SK-N-SH treated with all-trans-retinoic acid at 6 μM for 48 hours (cell line): ENCODE measurements at regions not wholly inside any gene's neighbourhood (a gene's known extent, or its start where the extent isn't known, plus 50 kb on each side); places are given as distances from the start of the nearest gene placed in this dataset.

ENCODE experiments used
- ATAC-seq: fragments of 200-7000 bp; cut with Tn5 transposase; 3 replicates; pipeline ENCODE4 v1.9.1; 2020; ENCODE audit warnings: mild to moderate bottlenecking, moderate library complexity
- ARNTL ChIP-seq: fragments of 450-650 bp; formaldehyde crosslinking; IDR thresholded peaks from 2 replicates; pipeline ENCODE4 v1.5.0; 2020; ENCODE audit warnings: low read depth, mild to moderate bottlenecking, moderate library complexity, borderline replicate concordance
- BACH2 ChIP-seq: fragments of 250-450 bp; sonication (Bioruptor Pico); IDR thresholded peaks from 2 replicates; pipeline ENCODE4 v1.9.0; 2021; ENCODE audit warnings: mild to moderate bottlenecking, borderline replicate concordance
- CSDC2 ChIP-seq: fragments of 250-450 bp; sonication (Bioruptor Pico); IDR thresholded peaks from 2 replicates; pipeline ENCODE4 v1.5.0; 2020; ENCODE audit warnings: mild to moderate bottlenecking, moderate library complexity
- ESRRG ChIP-seq: fragments of 250-450 bp; sonication (Bioruptor Pico); IDR thresholded peaks from 2 replicates; pipeline ENCODE4 v1.6.1; 2021; ENCODE audit warnings: mild to moderate bottlenecking
- GLIS3 ChIP-seq: fragments of 250-450 bp; sonication (Bioruptor Pico); IDR thresholded peaks from 2 replicates; pipeline ENCODE4 v1.5.0; 2020; ENCODE audit warnings: mild to moderate bottlenecking, moderate library complexity
- ISL1 ChIP-seq: fragments of 250-450 bp; sonication (Bioruptor Pico); IDR thresholded peaks from 2 replicates; pipeline ENCODE4 v2.1.2; 2022; ENCODE audit warnings: mild to moderate bottlenecking, moderate library complexity
- OSR1 ChIP-seq: fragments of 250-450 bp; sonication (Bioruptor Pico); IDR thresholded peaks from 2 replicates; pipeline ENCODE4 v1.8.0; 2022; ENCODE audit warnings: moderate library complexity, mild to moderate bottlenecking, inconsistent platforms
- PPARA ChIP-seq: fragments of 250-450 bp; sonication (Bioruptor Pico); IDR thresholded peaks from 2 replicates; pipeline ENCODE4 v1.5.0; 2020; ENCODE audit warnings: mild to moderate bottlenecking, borderline replicate concordance
- SNAI2 ChIP-seq: fragments of 250-450 bp; sonication (Bioruptor Pico); IDR thresholded peaks from 2 replicates; pipeline ENCODE4 v1.5.0; 2020; ENCODE audit warnings: mild to moderate bottlenecking, moderate library complexity
- TCF4 ChIP-seq: fragments of 250-450 bp; sonication (Bioruptor Pico); IDR thresholded peaks from 2 replicates; pipeline ENCODE4 v1.8.0; 2021; ENCODE audit warnings: mild to moderate bottlenecking, moderate library complexity, borderline replicate concordance
- TOX ChIP-seq: fragments of 250-450 bp; sonication (Bioruptor Pico); IDR thresholded peaks from 2 replicates; pipeline ENCODE4 v1.8.0; 2021; ENCODE audit warnings: mild to moderate bottlenecking, moderate library complexity, borderline replicate concordance
- ZFP3 ChIP-seq: fragments of 250-450 bp; sonication (Bioruptor Pico); IDR thresholded peaks from 2 replicates; pipeline ENCODE4 v1.5.0; 2020; ENCODE audit warnings: mild to moderate bottlenecking, moderate library complexity
- ZFP30 ChIP-seq: fragments of 450-650 bp; formaldehyde crosslinking; IDR thresholded peaks from 2 replicates; pipeline ENCODE4 v1.5.0; 2022; ENCODE audit warnings: mild to moderate bottlenecking, moderate library complexity
- ZNF565 ChIP-seq: fragments of 450-650 bp; formaldehyde crosslinking; conservative IDR thresholded peaks from 2 replicates; pipeline ENCODE4 v1.5.0; 2020; ENCODE audit warnings: low read depth, mild to moderate bottlenecking, moderate library complexity
- ZNF70 ChIP-seq: fragments of 450-650 bp; formaldehyde crosslinking; IDR thresholded peaks from 2 replicates; pipeline ENCODE4 v1.5.0; 2020; ENCODE audit warnings: mild to moderate bottlenecking, moderate library complexity
- ZNF8 ChIP-seq: fragments of 450-650 bp; formaldehyde crosslinking; IDR thresholded peaks from 2 replicates; pipeline ENCODE4 v1.5.0; 2020; ENCODE audit warnings: mild to moderate bottlenecking, moderate library complexity
- TF ChIP-seq, protein P1 (sequence below): fragments of 250-450 bp; sonication (Bioruptor Pico); IDR thresholded peaks from 2 replicates; pipeline ENCODE4 v1.8.0; 2021; ENCODE audit warnings: low read depth, mild to moderate bottlenecking, moderate library complexity, borderline replicate concordance
- TF ChIP-seq, protein P2 (sequence below): fragments of 250-450 bp; sonication (Bioruptor Pico); IDR thresholded peaks from 2 replicates; pipeline ENCODE4 v1.5.1; 2021; ENCODE audit warnings: mild to moderate bottlenecking, moderate library complexity
- TF ChIP-seq, protein P3 (sequence below): fragments of 250-450 bp; sonication (Bioruptor Pico); IDR thresholded peaks from 2 replicates; pipeline ENCODE4 v1.8.0; 2020; ENCODE audit warnings: mild to moderate bottlenecking, moderate library complexity, borderline replicate concordance
- TF ChIP-seq, protein P4 (sequence below): fragments of 250-450 bp; sonication (Bioruptor Pico); IDR thresholded peaks from 2 replicates; pipeline ENCODE4 v1.5.1; 2020; ENCODE audit warnings: low read depth, mild to moderate bottlenecking, moderate library complexity
- TF ChIP-seq, protein P5 (sequence below): fragments of 250-450 bp; sonication (Bioruptor Pico); IDR thresholded peaks from 2 replicates; pipeline ENCODE4 v1.5.0; 2020; ENCODE audit warnings: mild to moderate bottlenecking, moderate library complexity

DNA sequence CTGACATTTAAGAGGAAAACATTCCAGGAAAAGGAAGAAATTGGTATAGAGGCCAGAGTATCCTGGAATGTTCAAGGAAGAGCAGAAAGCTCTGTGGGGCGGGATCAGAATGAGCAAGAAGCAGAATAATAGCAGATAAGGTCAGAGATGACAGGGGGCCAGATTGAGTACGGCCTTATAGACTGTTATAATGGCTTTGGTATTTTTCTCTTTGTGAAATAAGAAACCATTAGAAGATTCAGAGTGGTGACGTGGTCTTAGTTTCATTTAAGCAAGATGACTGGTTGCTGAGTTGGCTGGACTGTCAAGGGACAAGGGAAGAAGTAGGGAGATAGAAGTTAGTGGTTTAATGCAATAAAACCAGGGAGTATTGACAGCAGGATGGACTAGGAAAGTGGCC lies 218.3 kb upstream of the SOX2 start:
- peak; percentile 99 for ATAC-seq
- no peak for TF ChIP-seq ESRRG (CRISPR knock-in tag)
- TF ChIP-seq ZNF8 (CRISPR knock-in tag): no peak
- TF ChIP-seq ZNF70 (CRISPR knock-in tag): no peak
- TF ChIP-seq, protein P1, sequence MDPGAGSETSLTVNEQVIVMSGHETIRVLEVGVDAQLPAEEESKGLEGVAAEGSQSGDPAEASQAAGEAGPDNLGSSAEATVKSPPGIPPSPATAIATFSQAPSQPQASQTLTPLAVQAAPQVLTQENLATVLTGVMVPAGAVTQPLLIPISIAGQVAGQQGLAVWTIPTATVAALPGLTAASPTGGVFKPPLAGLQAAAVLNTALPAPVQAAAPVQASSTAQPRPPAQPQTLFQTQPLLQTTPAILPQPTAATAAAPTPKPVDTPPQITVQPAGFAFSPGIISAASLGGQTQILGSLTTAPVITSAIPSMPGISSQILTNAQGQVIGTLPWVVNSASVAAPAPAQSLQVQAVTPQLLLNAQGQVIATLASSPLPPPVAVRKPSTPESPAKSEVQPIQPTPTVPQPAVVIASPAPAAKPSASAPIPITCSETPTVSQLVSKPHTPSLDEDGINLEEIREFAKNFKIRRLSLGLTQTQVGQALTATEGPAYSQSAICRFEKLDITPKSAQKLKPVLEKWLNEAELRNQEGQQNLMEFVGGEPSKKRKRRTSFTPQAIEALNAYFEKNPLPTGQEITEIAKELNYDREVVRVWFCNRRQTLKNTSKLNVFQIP (CRISPR knock-in tag): no peak
- no peak for TF ChIP-seq CSDC2 (CRISPR knock-in tag)
- no peak for TF ChIP-seq PPARA (CRISPR knock-in tag)
- no peak for TF ChIP-seq TCF4 (CRISPR knock-in tag)
- no peak for TF ChIP-seq SNAI2 (CRISPR knock-in tag)
- no peak for TF ChIP-seq ZNF565
- no peak for TF ChIP-seq OSR1 (CRISPR knock-in tag)
- TF ChIP-seq ISL1 (CRISPR knock-in tag): no peak
- TF ChIP-seq BACH2: no peak
- no peak for TF ChIP-seq GLIS3 (CRISPR knock-in tag)
- TF ChIP-seq, protein P2, sequence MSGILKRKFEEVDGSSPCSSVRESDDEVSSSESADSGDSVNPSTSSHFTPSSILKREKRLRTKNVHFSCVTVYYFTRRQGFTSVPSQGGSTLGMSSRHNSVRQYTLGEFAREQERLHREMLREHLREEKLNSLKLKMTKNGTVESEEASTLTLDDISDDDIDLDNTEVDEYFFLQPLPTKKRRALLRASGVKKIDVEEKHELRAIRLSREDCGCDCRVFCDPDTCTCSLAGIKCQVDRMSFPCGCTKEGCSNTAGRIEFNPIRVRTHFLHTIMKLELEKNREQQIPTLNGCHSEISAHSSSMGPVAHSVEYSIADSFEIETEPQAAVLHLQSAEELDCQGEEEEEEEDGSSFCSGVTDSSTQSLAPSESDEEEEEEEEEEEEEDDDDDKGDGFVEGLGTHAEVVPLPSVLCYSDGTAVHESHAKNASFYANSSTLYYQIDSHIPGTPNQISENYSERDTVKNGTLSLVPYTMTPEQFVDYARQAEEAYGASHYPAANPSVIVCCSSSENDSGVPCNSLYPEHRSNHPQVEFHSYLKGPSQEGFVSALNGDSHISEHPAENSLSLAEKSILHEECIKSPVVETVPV: no peak
- no peak for TF ChIP-seq ZFP30
- TF ChIP-seq TOX (CRISPR knock-in tag): no peak
- TF ChIP-seq, all 23 proteins: peak for 0

DNA sequence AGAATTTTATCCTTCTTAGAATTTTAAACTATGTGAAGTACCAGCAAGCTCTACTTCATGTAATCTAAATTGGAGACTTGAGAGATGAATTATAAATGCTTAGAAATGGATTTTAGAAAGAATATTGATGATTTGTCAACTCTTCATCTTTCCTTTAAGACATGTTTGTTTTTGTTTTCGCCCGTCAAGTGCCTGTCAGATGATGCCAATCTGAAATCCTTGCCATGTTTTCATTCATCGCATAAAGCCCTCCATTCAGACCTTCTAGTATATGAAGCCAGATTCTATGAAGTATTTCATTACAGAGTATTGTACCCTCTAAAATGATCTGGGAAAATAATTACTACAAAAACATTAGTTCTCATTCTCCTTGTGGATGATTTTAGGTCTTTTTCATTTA lies 223.2 kb upstream of the SOX2 start:
- no peak for ATAC-seq
- TF ChIP-seq, protein P3, sequence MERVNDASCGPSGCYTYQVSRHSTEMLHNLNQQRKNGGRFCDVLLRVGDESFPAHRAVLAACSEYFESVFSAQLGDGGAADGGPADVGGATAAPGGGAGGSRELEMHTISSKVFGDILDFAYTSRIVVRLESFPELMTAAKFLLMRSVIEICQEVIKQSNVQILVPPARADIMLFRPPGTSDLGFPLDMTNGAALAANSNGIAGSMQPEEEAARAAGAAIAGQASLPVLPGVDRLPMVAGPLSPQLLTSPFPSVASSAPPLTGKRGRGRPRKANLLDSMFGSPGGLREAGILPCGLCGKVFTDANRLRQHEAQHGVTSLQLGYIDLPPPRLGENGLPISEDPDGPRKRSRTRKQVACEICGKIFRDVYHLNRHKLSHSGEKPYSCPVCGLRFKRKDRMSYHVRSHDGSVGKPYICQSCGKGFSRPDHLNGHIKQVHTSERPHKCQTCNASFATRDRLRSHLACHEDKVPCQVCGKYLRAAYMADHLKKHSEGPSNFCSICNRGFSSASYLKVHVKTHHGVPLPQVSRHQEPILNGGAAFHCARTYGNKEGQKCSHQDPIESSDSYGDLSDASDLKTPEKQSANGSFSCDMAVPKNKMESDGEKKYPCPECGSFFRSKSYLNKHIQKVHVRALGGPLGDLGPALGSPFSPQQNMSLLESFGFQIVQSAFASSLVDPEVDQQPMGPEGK (CRISPR knock-in tag): no peak
- TF ChIP-seq ZFP3 (CRISPR knock-in tag) (no peak), ZNF565 (no peak), ZNF8 (CRISPR knock-in tag) (no peak), PPARA (CRISPR knock-in tag) (no peak), ZFP30 (no peak), BACH2 (no peak), ISL1 (CRISPR knock-in tag) (no peak), ESRRG (CRISPR knock-in tag) (no peak), TCF4 (CRISPR knock-in tag) (no peak), TOX (CRISPR knock-in tag) (no peak), OSR1 (CRISPR knock-in tag) (no peak), GLIS3 (CRISPR knock-in tag) (no peak), ARNTL (no peak), CSDC2 (CRISPR knock-in tag) (no peak)
- TF ChIP-seq, protein P4, sequence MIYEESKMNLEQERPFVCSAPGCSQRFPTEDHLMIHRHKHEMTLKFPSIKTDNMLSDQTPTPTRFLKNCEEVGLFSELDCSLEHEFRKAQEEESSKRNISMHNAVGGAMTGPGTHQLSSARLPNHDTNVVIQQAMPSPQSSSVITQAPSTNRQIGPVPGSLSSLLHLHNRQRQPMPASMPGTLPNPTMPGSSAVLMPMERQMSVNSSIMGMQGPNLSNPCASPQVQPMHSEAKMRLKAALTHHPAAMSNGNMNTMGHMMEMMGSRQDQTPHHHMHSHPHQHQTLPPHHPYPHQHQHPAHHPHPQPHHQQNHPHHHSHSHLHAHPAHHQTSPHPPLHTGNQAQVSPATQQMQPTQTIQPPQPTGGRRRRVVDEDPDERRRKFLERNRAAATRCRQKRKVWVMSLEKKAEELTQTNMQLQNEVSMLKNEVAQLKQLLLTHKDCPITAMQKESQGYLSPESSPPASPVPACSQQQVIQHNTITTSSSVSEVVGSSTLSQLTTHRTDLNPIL: no peak
- TF ChIP-seq, protein P1 (CRISPR knock-in tag): no peak
- TF ChIP-seq, protein P5, sequence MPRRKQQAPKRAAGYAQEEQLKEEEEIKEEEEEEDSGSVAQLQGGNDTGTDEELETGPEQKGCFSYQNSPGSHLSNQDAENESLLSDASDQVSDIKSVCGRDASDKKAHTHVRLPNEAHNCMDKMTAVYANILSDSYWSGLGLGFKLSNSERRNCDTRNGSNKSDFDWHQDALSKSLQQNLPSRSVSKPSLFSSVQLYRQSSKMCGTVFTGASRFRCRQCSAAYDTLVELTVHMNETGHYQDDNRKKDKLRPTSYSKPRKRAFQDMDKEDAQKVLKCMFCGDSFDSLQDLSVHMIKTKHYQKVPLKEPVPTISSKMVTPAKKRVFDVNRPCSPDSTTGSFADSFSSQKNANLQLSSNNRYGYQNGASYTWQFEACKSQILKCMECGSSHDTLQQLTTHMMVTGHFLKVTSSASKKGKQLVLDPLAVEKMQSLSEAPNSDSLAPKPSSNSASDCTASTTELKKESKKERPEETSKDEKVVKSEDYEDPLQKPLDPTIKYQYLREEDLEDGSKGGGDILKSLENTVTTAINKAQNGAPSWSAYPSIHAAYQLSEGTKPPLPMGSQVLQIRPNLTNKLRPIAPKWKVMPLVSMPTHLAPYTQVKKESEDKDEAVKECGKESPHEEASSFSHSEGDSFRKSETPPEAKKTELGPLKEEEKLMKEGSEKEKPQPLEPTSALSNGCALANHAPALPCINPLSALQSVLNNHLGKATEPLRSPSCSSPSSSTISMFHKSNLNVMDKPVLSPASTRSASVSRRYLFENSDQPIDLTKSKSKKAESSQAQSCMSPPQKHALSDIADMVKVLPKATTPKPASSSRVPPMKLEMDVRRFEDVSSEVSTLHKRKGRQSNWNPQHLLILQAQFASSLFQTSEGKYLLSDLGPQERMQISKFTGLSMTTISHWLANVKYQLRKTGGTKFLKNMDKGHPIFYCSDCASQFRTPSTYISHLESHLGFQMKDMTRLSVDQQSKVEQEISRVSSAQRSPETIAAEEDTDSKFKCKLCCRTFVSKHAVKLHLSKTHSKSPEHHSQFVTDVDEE (CRISPR knock-in tag): no peak
- TF ChIP-seq, protein P2: no peak
